HG02973 (cell line): ENCODE measurements at regions not wholly inside any gene's neighbourhood (a gene's known extent, or its start where the extent isn't known, plus 50 kb on each side); places are given as distances from the start of the nearest gene placed in this dataset.

ENCODE experiments used
- ATAC-seq: cut with Tn5 transposase; IDR thresholded peaks from one replicate; pipeline ENCODE4 v1.9.1; 2021; ENCODE audit warnings: moderate library complexity; ENCODE audit not compliant: unreplicated experiment

DNA sequence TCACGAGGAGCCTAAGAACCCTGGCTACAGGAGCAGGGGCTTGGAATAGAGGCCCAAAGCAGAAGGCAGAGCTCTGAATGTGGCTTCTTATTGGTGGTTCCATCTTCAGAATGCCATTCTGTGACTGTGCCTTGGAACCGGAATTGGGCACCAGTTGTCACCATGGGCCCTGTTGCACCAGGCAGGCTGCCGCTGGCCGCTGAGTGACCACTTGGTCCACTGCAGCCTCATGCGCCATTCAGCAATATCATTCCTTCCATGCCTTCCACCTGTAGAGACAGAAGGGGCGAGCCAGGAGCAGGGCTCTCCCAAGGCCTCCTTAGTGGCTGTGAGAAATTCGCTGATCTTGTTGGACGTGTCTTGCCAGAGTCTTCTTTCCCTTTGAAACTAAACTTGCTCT lies 270.3 kb upstream of the CHD6 start:
- no peak for ATAC-seq

GRCh38 chr20:41887500-41887899 lies 269.3 kb upstream of the CHD6 start:
- no peak for ATAC-seq

GRCh38 chr20:41881466-41882046 lies 263.4 kb upstream of the CHD6 start:
- ATAC-seq, result no peak

DNA sequence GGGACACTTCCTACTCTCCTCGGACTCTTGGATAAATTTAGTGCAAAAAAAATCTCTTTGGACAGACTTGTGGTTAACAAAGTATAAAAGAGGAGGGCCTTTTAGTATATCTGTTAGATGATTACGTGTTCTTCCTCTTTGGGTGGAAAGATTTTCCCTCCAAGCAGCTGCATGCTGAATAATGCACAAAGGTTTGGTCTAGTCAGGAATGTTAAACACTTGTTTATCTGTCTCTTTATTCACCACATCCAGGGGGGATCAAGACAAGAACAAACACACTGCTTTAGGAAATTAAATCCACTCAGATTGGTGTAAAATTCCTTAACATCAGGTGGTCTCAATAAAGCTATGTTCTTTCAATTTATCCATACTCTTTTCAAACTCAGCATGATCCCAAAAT lies 260.9 kb upstream of the CHD6 start:
- no peak for ATAC-seq

GRCh38 chr20:41877911-41878310 lies 259.7 kb upstream of the CHD6 start:
- ATAC-seq, result no peak

- no peak for ATAC-seq
Measured at GRCh38 chr20:41874658-41875057, 256.5 kb upstream of the CHD6 start.

DNA sequence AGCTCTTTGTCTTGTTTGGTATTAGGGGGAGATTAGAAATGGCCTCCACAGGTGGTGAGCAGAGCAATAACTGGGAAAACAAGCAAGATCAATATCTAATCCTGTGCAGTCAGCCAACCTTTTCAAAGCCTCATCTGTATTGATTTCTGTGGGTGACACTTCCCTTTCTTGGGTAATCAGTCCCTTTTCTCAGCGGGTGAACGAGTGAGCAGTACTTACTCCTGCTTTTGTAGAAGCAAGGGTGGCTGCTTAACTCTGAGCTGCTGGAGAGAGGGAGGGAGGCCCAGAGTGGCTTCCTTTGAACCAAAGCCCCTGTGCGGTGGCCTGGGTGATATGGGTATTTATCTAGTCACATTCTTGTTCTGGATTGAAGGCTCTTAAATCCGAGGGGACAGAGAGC lies 254.8 kb upstream of the CHD6 start:
- no peak for ATAC-seq

- no peak for ATAC-seq
Measured at GRCh38 chr20:41870869-41871462, 252.8 kb upstream of the CHD6 start.

DNA sequence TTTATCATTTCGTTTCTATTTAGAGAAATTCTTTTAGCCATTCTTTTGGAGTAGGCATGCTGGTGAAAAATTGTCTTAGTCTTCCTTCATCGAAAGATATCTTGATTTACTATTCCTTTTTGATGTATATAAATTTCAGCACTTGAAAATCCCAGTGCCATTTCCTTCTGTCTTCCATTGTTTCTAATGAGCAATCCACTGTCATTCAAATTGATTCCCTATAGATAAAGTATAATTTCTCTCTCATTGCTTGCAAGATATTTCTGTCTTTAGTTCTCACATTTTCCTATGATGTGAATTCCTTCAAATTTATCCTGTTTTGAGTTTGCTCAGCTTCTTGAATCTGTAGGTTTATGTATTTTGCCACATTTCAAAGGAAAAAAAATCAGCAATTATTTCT lies 251.1 kb upstream of the CHD6 start:
- no peak for ATAC-seq

- no peak for ATAC-seq
Measured at GRCh38 chr20:41865938-41866337, 247.8 kb upstream of the CHD6 start.

DNA sequence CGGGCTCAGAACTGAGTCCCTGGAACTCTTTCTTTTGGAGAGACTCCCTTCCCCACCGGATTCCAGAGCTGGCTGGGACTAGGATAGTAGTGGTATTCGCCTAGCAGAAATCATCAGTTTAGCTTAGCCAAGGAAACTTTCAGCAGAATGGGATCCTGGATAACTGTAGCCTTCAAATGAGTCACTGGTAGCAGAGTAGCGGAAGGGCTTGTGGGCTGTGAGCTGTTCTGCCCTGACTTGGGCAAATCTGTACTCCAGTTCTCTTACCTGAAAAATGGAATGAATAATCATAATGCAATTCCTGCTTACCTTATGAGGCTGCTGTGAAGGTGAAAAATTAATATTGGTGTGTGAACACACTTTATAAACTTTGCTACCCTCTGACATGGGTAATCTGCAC lies 244.3 kb upstream of the CHD6 start:
- no peak for ATAC-seq

DNA sequence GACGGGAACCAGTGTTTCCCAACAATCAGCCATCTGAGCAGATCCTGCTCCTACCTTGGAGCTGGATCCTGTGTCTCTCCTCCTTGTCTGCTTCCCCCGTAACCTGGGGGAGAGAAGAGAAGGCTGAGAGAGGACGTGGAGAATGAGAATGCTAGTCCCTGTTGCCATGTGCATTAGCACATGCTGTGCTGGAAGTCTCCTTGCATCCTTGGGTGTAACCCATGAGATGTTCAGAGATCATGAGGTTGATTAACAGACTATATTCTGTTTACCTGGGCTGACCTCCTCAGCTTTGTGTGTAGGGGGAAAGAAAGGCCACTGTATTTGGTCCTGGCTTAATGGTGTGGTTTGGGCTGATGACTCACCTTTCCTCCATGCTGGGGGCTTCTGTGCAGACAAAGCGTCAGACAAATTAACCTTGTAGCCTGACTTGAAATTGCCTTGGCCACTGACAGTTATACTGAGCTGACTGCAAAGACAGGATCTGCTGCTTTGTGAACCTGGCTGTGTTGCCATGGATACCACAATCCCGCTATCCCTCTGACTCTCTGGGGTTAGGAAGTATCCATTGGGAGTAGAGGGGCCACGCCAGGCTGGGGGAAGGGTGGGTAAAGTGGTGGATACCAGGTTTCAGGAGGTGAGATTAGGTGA lies 243.7 kb upstream of the CHD6 start:
- no peak for ATAC-seq

- ATAC-seq, result no peak
Measured at GRCh38 chr20:41854765-41855164, 236.6 kb upstream of the CHD6 start.

DNA sequence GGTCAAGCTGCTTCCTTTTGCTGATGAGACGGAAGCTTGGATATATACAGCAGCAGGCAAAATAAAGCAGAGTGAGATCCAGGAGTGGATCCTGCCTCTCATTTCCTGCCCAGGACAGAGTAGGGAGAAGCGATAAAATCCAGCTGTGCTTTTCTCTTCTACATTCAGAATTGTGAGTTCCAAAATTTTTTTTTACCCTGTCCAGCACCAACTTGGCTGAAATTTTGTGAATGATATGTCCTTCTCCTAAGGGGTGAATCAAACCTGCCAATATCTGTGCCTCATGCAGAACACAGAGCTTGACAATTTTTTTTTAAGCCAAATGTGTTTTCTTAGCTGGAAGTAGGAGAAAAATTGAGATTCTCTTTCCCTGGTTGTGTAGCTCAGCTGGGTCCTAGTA lies 235.6 kb upstream of the CHD6 start:
- ATAC-seq, result no peak

- ATAC-seq, result no peak
Measured at GRCh38 chr20:41848180-41848579, 230.0 kb upstream of the CHD6 start.

GRCh38 chr20:41837669-41838224 lies 219.6 kb upstream of the CHD6 start:
- no peak for ATAC-seq

DNA sequence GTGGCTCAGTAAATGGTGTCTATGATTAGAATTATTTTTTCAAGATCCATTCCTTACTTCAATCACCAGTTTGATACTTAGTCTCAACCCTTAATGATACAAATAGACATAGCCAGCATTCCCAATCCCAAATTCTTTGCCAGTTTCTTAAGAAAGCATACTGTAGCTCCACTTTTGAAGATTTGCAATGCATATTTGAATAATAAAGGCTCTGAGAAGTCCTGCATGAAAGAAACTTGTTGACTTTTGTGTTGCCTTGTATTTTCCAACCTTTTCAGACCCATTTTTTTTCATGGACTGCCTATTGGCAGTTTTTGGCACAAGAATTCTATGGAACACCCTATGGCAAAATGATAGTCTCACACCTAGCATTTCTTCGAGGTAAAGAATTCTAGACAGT lies 215.6 kb upstream of the CHD6 start:
- ATAC-seq, result no peak

GRCh38 chr20:41830702-41831101 lies 212.5 kb upstream of the CHD6 start:
- ATAC-seq, result no peak

- no peak for ATAC-seq
Measured at GRCh38 chr20:41819436-41819835, 201.3 kb upstream of the CHD6 start.

DNA sequence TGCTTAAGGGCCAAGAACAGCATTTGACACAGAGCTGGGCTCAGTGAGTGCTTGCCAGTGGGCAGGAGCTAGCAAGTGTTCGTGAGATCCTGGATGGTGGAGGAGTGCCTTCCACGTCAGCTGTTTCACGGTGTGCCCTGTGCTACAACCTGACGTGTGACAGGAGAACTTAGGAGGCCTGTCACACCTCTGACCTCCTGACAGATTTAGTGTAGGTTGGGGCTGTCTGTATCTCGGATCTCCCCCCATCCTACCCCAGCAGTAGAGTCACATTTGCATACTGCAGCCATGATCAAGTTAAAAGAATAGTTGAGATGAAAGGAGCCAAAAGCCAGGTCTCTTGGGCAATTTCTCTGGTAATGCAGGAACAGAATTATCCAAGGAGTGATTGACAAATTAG lies 200.8 kb upstream of the CHD6 start:
- no peak for ATAC-seq

DNA sequence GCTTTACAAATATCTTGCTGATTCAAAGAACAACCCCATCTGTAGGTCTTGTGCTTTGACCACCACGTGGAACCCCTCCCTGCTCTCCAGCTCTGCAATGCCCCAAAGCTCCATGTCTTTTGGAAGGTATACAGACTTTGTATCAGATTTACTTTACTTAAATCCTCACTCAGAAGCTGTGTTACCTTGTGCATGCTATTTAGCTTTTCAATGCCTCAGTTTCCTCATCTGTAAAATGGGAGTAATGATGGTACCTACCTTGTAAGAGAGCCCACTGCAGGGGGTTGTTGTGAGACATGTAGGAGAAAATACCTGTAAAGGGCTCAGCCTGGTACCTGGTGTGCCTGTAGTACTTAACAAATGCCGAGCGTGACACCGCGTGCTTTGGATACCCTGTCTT lies 200.2 kb upstream of the CHD6 start:
- no peak for ATAC-seq

GRCh38 chr20:41811456-41811855 lies 193.3 kb upstream of the CHD6 start:
- ATAC-seq, result no peak
